ENCODE measurements at regions not wholly inside any gene's neighbourhood (a gene's known extent, or its start where the extent isn't known, plus 50 kb on each side); places are given as distances from the start of the nearest gene placed in this dataset.

DNA sequence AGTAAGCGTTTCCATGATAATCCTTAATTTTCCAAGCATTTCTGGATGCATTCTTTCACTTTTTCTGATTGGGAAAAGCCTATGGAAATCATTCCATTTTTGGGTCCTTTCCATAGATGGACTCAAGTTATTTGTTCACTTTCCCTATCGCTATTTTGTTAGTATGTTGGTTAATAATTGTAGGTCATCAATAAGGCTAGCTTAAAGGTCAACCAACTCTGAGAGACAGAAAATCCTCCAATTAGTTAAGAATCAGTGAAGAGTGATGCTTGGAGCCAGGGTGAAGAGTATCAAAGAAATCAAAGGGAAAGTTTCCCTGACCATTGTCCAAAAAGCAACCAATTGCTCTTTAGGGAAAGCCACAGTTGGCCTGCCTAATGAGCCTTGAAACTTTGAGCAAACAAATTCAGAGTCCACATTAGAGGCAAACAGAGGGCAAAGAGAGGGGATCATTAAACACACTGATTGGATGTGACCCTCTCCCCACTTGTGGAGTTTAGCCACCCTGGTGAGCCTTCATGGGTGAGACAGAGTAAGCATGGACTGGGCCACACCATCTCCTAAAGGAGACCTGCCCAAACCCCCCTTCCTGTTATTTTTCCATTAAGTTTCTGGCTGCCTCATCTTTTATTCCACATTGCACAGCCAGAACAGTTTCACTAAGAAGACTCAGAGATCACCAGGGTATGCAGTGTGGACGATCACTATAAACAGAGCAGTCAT, 133.4 kb upstream of the DYNLRB2 start:
- DNase-seq (ENCODE audit: low spot score) = no peak
- Mint-ChIP-seq H3K36me3 (ENCODE audit: low read depth) (no peaks in the 10 kb centered on the region), H3K4me3 (ENCODE audit: low read depth) (no peak overlapping the region), H3K4me1 (ENCODE audit: low read depth) (no peaks in the 10 kb centered on the region), H3K27ac (no peak overlapping the region), H3K9me3 (no peaks in the 10 kb centered on the region), H3K27me3 (ENCODE audit: low read depth) (peaks cover 5% of the 10 kb centered on the region)
- intact Hi-C loops (cut with micrococcal nuclease) = no loop called here

DNA sequence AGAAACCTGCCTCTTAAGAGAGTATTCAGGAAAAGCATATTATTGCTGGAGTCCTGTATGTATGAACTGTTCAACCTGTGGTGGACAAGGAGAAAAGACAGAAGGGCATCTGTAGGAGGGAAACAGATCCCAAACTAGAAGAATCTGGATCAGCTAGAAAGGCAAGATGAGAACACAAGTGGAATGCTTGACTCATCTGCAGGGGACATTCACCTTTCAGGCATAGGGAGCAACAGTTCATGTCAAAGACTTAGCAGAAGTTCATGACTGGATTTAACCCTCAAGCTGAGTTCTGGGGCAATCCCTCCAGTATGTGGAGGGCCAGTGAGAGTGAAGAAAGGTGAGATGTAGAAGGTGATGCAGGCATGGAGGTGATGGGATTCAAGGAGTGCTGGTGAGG, 135.9 kb upstream of the DYNLRB2 start:
- no peaks in the 10 kb centered on the region for H3K36me3 Mint-ChIP-seq (ENCODE audit: low read depth)

DNA sequence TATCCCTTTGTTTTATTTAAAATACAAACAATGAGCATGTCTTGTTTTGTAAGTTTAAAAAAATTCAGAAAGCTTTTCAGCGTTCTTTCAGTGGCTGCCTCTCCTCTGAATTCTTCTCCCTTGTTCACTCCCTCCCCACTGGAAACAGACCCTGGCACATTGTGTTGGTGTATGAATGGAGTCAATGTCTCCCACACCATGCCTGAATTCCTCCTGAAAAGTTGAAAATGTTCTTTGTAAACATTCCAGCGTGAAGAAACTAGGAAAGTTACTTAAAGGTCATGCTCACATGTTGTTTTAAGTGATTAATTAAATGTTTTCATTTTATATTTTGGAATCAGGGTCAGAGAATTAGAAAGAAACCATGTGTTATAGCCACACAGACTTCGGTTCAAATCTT, 136.9 kb upstream of the DYNLRB2 start:
- Mint-ChIP-seq H3K27ac (no peak overlapping the region), H3K4me3 (ENCODE audit: low read depth) (no peak overlapping the region), H3K36me3 (ENCODE audit: low read depth) (no peaks in the 10 kb centered on the region), H3K4me1 (ENCODE audit: low read depth) (no peaks in the 10 kb centered on the region), H3K27me3 (ENCODE audit: low read depth) (peaks cover 6% of the 10 kb centered on the region), H3K9me3 (no peaks in the 10 kb centered on the region)
- no peak for DNase-seq (ENCODE audit: low spot score)
- intact Hi-C loops (cut with micrococcal nuclease) = no loop called here

More for the DNA sequence above, 135.9 kb upstream of the DYNLRB2 start:
- DNase-seq (ENCODE audit: low spot score) = no peak
- no peak overlapping the region for H3K4me3 Mint-ChIP-seq (ENCODE audit: low read depth)
- H3K27me3 Mint-ChIP-seq (ENCODE audit: low read depth) = peaks cover 6% of the 10 kb centered on the region
- intact Hi-C loops (cut with micrococcal nuclease) = no loop called here
- H3K9me3 Mint-ChIP-seq = no peaks in the 10 kb centered on the region
- no peak overlapping the region for H3K27ac Mint-ChIP-seq
- no peaks in the 10 kb centered on the region for H3K4me1 Mint-ChIP-seq (ENCODE audit: low read depth)

DNA sequence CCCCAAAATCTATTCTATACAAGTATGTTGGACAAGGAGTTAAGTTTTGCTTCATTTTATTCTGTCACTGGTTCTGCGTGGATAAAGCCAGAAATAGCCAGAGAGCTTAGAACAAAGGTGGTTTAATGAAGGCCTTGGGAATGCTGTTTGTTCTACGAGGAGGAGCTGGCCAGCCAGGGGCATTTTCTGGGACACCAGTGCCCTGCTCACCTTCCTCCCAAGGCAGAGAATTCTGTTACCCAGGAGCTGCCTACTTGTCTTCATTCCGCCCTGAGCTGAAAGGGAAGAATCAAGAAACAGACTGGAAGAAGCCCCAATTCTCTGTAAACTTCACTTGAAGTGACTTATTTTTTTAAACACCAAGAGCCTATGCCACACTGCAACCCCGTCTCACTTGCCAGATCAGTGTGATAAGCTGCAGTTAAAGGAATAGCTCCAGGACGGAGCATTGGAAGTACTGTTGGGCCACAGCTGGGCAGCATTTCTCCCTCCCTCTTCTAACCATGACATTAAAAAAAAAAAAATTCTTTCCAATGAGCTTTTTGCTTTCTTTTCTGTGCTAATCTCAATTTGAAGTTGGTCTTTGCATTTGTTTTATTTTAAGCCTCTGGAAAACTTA, 149.8 kb upstream of the DYNLRB2 start:
- Mint-ChIP-seq H3K4me3 (ENCODE audit: low read depth) (no peak overlapping the region), H3K9me3 (peaks cover 5% of the 10 kb centered on the region), H3K36me3 (ENCODE audit: low read depth) (no peaks in the 10 kb centered on the region), H3K27me3 (ENCODE audit: low read depth) (no peaks in the 10 kb centered on the region), H3K27ac (no peak overlapping the region), H3K4me1 (ENCODE audit: low read depth) (no peaks in the 10 kb centered on the region)
- DNase-seq (ENCODE audit: low spot score) = no peak
- intact Hi-C loops (cut with micrococcal nuclease) = no loop called here

DNA sequence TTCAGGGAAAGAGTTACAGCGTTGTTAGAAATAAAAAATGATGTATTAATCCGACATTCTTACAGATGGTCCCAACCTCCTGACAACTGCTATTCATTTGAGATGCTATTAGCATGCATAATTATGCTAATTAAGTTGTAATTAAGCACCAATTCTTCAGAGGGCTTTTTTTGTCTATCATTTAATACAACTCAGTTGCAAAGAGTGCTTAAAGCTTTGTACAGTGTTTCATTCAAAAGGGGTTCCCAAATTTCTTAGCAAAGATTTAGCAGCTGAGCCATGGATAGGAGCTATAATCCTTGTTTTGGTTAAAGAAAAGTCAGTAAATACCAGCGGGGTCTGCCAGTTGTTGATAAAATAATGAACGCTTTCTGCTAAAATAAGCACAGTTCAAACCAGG, 150.7 kb upstream of the DYNLRB2 start:
- Mint-ChIP-seq H3K9me3 (peaks cover 5% of the 10 kb centered on the region), H3K4me1 (ENCODE audit: low read depth) (no peaks in the 10 kb centered on the region), H3K27ac (no peak overlapping the region), H3K4me3 (ENCODE audit: low read depth) (no peak overlapping the region), H3K27me3 (ENCODE audit: low read depth) (no peaks in the 10 kb centered on the region), H3K36me3 (ENCODE audit: low read depth) (no peaks in the 10 kb centered on the region)
- DNase-seq (ENCODE audit: low spot score) = no peak
- intact Hi-C loops (cut with micrococcal nuclease) = no loop called here

DNA sequence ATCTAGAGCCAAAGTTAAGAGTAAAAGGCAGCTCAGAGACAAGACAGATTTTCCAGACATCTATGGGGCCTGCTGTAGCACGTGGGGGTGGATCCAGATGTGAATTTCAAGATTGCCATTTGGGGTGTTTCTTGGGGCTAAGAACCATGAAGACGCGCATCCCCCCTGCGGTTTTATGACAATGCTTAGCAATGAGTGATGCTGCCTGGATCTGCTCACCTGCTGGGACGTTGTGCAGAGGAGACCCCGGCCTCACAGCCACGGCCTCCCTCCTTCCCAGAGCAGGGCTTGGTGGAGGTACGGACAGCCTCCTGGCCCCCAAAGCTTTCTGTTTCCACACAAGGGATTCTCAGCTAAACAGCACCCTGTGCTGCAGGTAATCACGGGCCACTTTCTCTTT, 151.5 kb upstream of the DYNLRB2 start:
- no peak for DNase-seq (ENCODE audit: low spot score)
- Mint-ChIP-seq H3K9me3 (peaks cover 5% of the 10 kb centered on the region), H3K27me3 (ENCODE audit: low read depth) (no peaks in the 10 kb centered on the region), H3K4me3 (ENCODE audit: low read depth) (no peak overlapping the region), H3K27ac (no peak overlapping the region), H3K36me3 (ENCODE audit: low read depth) (no peaks in the 10 kb centered on the region), H3K4me1 (ENCODE audit: low read depth) (no peaks in the 10 kb centered on the region)
- intact Hi-C loops (cut with micrococcal nuclease) = no loop called here

DNA sequence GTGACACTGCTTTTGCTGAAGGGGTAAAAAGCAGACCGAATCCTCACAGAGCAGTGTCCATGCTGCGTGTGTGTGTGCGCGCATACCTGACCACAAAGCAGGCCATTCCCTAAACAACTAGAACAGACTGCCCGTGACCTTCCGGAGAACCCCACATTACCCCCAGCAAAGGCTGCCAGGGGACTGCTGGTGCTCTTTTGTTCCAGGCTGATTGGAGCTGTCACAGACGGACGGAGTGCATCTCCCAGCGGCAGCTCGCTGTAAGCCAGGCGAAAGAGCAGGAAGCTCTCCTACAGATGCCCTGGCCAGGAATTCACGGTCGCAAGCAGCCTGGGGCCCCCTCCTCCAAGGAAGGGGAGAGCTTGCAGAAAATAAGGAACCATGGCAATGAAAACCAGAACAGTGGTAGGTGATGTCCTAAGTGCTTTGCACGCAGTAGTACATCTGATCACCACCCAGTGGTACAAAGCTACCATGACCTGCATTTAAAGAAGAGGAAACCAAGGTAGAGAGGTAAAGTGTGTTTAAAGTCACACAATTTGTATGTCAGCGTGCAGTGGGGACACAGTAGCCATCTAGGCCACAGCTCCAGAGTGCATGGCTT, 153.4 kb upstream of the DYNLRB2 start:
- Mint-ChIP-seq H3K9me3 (no peaks in the 10 kb centered on the region), H3K27ac (no peak overlapping the region), H3K27me3 (ENCODE audit: low read depth) (no peaks in the 10 kb centered on the region), H3K36me3 (ENCODE audit: low read depth) (no peaks in the 10 kb centered on the region), H3K4me3 (ENCODE audit: low read depth) (no peak overlapping the region), H3K4me1 (ENCODE audit: low read depth) (no peaks in the 10 kb centered on the region)
- intact Hi-C loops (cut with micrococcal nuclease) = no loop called here
- DNase-seq (ENCODE audit: low spot score) = no peak

DNA sequence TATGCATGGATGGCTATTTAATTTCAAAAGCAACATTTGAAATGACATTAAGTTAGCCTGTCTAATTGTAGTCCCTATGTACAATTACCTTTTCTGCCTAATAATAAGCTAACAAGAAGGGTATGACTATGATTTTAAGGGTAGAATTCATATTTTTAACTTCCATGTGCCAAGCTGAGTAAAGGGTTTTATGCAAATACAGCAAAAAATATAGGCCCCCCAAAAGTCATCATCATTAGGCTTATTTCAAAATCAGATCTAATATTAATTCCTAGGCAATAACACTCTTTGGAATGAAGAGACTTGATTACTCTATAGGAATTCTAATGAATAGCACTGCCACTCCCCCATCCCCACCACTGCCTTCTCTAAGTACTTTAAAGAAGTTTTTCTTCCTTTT, 155.9 kb upstream of the DYNLRB2 start:
- intact Hi-C loops (cut with micrococcal nuclease) = no loop called here
- Mint-ChIP-seq H3K4me3 (ENCODE audit: low read depth) (no peak overlapping the region), H3K9me3 (no peaks in the 10 kb centered on the region), H3K27ac (no peak overlapping the region), H3K27me3 (ENCODE audit: low read depth) (no peaks in the 10 kb centered on the region), H3K4me1 (ENCODE audit: low read depth) (no peaks in the 10 kb centered on the region), H3K36me3 (ENCODE audit: low read depth) (no peaks in the 10 kb centered on the region)
- DNase-seq (ENCODE audit: low spot score) = no peak

DNA sequence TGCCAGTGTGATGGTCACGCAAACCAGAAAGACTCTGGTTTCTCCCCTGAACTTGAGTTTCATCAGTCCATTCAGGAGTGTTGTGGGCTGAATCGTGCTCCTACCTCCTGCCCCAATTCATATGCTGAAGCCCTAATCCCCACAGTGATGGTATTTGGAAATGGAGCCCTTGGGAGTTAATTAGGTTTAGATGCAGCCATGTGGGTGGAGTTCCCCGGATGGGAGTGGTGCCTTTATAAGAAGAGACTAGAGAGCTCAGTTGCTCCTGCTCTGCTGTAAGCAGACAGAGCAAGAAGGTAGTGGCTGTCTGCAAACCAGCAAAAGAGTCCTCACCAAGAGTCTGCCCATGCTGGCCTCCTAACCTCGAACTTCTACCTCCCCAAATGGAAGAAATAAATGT, 160.3 kb upstream of the DYNLRB2 start:
- no peak overlapping the region for H3K27ac Mint-ChIP-seq
- H3K27me3 Mint-ChIP-seq (ENCODE audit: low read depth) = no peaks in the 10 kb centered on the region
- intact Hi-C loops (cut with micrococcal nuclease) = no loop called here
- DNase-seq (ENCODE audit: low spot score) = no peak
- H3K4me1 Mint-ChIP-seq (ENCODE audit: low read depth) = no peaks in the 10 kb centered on the region
- no peak overlapping the region for H3K4me3 Mint-ChIP-seq (ENCODE audit: low read depth)
- H3K9me3 Mint-ChIP-seq = no peaks in the 10 kb centered on the region
- no peaks in the 10 kb centered on the region for H3K36me3 Mint-ChIP-seq (ENCODE audit: low read depth)

DNA sequence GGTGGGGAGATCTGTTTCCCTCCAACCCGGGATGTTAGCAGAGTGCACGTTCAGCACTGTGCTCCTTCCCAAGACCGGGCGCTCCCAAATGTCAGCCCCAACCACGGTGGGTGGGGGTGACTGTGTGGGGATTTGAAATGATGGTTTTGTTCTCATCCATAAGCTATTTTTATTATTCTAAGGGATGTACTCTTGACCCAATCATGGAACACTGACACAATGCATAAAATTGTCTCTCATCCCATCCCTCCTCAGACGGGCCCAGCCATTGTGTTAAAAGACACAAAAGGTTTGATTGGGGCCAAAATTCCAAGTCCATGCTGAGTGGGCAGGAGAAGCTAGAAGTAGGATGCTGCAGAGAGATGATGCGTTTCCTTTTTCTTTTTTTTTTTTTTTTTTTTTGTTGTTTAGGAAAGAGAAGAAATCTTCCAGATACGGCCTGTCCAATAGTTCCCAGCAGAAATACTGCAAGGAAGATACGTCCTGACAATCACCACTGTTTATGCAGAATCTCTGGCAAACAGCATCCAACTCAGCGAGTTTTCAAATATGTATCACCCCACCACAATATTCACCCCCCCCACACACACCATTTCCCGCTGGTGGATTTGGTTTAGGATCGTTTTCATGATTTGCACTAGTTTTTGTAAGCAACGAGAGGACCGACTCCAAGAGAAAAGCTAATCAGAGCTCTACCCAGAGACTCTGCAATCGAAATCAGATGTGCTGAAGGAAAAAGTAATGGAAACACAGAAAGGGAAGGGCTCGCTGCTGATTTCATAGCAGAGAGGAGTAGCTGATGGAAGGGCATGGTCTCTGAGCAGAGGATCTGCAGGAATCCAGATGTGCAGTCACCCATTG, 163.5 kb upstream of the DYNLRB2 start:
- no peak for DNase-seq (ENCODE audit: low spot score)
- Mint-ChIP-seq H3K27ac (no peak overlapping the region), H3K4me1 (ENCODE audit: low read depth) (no peaks in the 10 kb centered on the region), H3K4me3 (ENCODE audit: low read depth) (no peak overlapping the region), H3K27me3 (ENCODE audit: low read depth) (no peaks in the 10 kb centered on the region), H3K9me3 (peaks cover 3% of the 10 kb centered on the region), H3K36me3 (ENCODE audit: low read depth) (no peaks in the 10 kb centered on the region)
- intact Hi-C loops (cut with micrococcal nuclease) = no loop called here

DNA sequence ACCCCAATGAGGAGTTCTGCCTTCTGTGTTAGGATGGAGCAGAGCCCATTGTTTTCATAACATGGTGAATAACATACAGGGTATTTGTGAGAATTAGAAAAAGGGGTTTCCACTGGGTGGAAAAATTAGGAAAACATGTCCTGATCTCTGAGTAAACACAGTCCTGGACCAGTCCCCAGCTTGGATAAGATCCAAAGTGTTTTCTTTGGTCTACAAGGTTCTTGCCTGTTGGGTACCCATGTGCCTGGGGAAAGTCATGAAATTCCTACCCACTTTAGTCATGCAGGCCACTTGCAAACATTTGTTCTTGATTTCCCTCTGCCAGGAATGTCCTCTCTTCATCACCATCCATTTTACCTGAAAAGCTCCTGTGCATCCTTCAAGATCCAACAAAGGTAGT, 164.8 kb upstream of the DYNLRB2 start:
- Mint-ChIP-seq H3K36me3 (ENCODE audit: low read depth) (no peaks in the 10 kb centered on the region), H3K9me3 (peaks cover 3% of the 10 kb centered on the region), H3K27me3 (ENCODE audit: low read depth) (no peaks in the 10 kb centered on the region), H3K27ac (no peak overlapping the region), H3K4me3 (ENCODE audit: low read depth) (no peak overlapping the region), H3K4me1 (ENCODE audit: low read depth) (no peaks in the 10 kb centered on the region)
- DNase-seq (ENCODE audit: low spot score) = no peak
- intact Hi-C loops (cut with micrococcal nuclease) = no loop called here

DNA sequence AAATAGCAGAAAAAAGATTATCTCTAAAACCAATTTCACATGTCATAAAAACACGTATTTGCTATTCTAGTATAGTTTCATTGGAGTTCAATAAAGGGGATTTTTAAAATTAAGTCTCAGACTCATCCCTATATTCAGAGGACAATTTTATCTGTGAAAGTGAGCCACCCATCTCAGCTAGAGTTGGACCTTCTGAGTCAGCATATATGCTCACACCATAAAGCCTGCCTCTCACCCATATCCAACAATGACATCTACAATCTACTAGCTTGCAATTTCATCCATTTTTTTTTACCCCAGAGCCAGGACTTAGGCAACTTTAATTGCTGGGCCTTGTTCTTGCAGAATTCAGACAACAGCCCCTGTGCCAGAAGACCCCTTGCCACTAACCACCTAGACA, 165.3 kb upstream of the DYNLRB2 start:
- H3K27ac Mint-ChIP-seq = no peak overlapping the region
- intact Hi-C loops (cut with micrococcal nuclease) = no loop called here

DNA sequence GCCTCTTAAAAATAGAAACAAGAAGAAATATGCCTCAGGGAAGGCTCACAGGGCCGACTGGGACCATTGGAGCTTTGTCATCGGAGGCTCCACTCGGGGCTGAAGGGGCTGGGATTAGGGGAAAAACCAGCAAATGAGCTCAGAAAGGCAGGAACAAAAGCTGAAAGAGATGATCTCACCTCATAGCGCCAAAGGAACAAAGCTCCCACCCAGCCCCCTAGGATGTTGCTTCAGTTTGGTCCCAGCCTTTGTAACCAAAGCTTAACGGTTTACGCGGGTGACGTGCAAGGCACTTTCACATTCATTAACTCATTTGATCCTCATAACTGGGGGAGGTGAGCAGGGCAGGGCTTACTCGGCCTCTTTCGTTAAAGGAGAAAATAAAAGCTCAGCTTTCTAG, 168.5 kb upstream of the DYNLRB2 start:
- Mint-ChIP-seq H3K27me3 (ENCODE audit: low read depth) (no peaks in the 10 kb centered on the region), H3K36me3 (ENCODE audit: low read depth) (no peaks in the 10 kb centered on the region), H3K4me1 (ENCODE audit: low read depth) (no peaks in the 10 kb centered on the region), H3K9me3 (peaks cover 3% of the 10 kb centered on the region), H3K4me3 (ENCODE audit: low read depth) (no peak overlapping the region), H3K27ac (no peak overlapping the region)
- intact Hi-C loops (cut with micrococcal nuclease) = no loop called here
- DNase-seq (ENCODE audit: low spot score) = no peak

More for the DNA sequence above, 165.3 kb upstream of the DYNLRB2 start:
- Mint-ChIP-seq H3K4me1 (ENCODE audit: low read depth) (no peaks in the 10 kb centered on the region), H3K4me3 (ENCODE audit: low read depth) (no peak overlapping the region), H3K9me3 (peaks cover 3% of the 10 kb centered on the region), H3K36me3 (ENCODE audit: low read depth) (no peaks in the 10 kb centered on the region), H3K27me3 (ENCODE audit: low read depth) (no peaks in the 10 kb centered on the region)
- DNase-seq (ENCODE audit: low spot score) = no peak

Data from activated T-helper 2 cell treated with anti-CD3 and anti-CD28 coated beads, Interferon-gamma antibody, Interleukin-2, Interleukin-4, amounts not matched to agents 10 μg/mL and 5 μg/mL and 100 μg/mL, durations not matched to agents 14 hours and 24 hours and 36 hours (primary cell).